ENCODE measurements at regions not wholly inside any gene's neighbourhood (a gene's known extent, or its start where the extent isn't known, plus 50 kb on each side); places are given as distances from the start of the nearest gene placed in this dataset.

DNA sequence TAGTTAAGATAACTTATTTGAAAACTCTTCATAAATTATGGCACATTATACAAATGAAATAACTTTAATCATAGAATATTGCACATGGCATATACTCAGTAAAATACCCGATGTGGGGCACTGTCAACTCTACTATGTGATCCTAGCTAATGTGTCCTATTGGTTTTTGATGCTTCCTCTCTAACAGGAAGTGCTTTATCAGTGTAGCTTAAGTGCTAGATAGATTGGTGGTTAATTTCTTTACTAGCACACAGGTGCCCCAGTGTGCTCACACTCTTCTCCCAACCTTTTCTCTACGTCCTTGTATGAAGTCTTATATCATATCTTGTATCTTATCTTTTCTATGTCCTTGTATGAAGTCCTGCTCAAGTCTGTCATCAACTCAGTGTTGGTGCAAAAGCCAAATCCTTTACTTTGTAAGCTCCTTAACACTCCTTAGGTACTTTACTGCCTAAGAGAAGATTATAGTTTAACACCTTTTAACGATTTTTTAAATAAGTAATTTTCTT lies 358.9 kb downstream of the CENPW start:
- TF ChIP-seq POLR2A (IDR thresholded peaks at IDR 0.05): no peak
- TF ChIP-seq, protein P1, sequence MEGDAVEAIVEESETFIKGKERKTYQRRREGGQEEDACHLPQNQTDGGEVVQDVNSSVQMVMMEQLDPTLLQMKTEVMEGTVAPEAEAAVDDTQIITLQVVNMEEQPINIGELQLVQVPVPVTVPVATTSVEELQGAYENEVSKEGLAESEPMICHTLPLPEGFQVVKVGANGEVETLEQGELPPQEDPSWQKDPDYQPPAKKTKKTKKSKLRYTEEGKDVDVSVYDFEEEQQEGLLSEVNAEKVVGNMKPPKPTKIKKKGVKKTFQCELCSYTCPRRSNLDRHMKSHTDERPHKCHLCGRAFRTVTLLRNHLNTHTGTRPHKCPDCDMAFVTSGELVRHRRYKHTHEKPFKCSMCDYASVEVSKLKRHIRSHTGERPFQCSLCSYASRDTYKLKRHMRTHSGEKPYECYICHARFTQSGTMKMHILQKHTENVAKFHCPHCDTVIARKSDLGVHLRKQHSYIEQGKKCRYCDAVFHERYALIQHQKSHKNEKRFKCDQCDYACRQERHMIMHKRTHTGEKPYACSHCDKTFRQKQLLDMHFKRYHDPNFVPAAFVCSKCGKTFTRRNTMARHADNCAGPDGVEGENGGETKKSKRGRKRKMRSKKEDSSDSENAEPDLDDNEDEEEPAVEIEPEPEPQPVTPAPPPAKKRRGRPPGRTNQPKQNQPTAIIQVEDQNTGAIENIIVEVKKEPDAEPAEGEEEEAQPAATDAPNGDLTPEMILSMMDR (IDR thresholded peaks at IDR 0.05): no peak

All from esophagus squamous epithelium (tissue), 4 donors.